HCT116 (cell line): ENCODE measurements at regions not wholly inside any gene's neighbourhood (a gene's known extent, or its start where the extent isn't known, plus 50 kb on each side); places are given as distances from the start of the nearest gene placed in this dataset.

Source experiments
- CTCF ChIP-seq, 3 experiments: fragments of 200-600 bp in 1 of 3; sonication (generic) in 1 of 3; IDR thresholded peaks in 2 of 3; conservative IDR thresholded peaks in 1 of 3; 2 replicates each; pipeline ENCODE4 v1.5.1; 2012 to 2017; ENCODE audit warnings: low read depth in 2 of 3, low read length in 2 of 3, antibody characterized with exemption in 1 of 3, borderline replicate concordance in 1 of 3, control low read depth in 1 of 3, mild to moderate bottlenecking in 1 of 3, mixed read lengths in 1 of 3, mixed run types in 1 of 3, moderate library complexity in 1 of 3; ENCODE audit not compliant: insufficient read depth in 1 of 3
- ELF1 ChIP-seq: IDR thresholded peaks from 2 replicates; pipeline ENCODE4 v1.6.1; 2012; ENCODE audit warnings: low read depth, borderline replicate concordance
- FOSL1 ChIP-seq: IDR thresholded peaks from 2 replicates; pipeline ENCODE4 v1.6.1; 2012; ENCODE audit warnings: low read depth
- REST ChIP-seq: IDR thresholded peaks from 2 replicates; pipeline ENCODE4 v1.6.1; 2012; ENCODE audit warnings: low read depth
- SP1 ChIP-seq: IDR thresholded peaks from 2 replicates; pipeline ENCODE4 v1.6.1; 2012; ENCODE audit warnings: low read depth
- YY1 ChIP-seq: IDR thresholded peaks from 2 replicates; pipeline ENCODE4 v1.6.1; 2011; ENCODE audit warnings: low read length, low read depth, moderate library complexity, mild to moderate bottlenecking; ENCODE audit not compliant: insufficient replicate concordance; ENCODE audit errors: extremely low read depth

GRCh38 chr4:148980782-148981480 is 538.7 kb upstream of the NR3C2 start:
- TF ChIP-seq CTCF (IDR thresholded peaks at IDR 0.05 in 2 of 3, conservative IDR thresholded peaks at IDR 0.05 in 1 of 3; ENCODE audit: borderline replicate concordance in 1 of 3, insufficient read depth in 1 of 3, low read depth in 2 of 3, low read length in 2 of 3): no peak
- no peak for TF ChIP-seq FOSL1
- no peak for TF ChIP-seq REST
- TF ChIP-seq SP1: no peak
- TF ChIP-seq YY1: no peak
- no peak for TF ChIP-seq ELF1
